ENCODE measurements at regions not wholly inside any gene's neighbourhood (a gene's known extent, or its start where the extent isn't known, plus 50 kb on each side); places are given as distances from the start of the nearest gene placed in this dataset.

DNA sequence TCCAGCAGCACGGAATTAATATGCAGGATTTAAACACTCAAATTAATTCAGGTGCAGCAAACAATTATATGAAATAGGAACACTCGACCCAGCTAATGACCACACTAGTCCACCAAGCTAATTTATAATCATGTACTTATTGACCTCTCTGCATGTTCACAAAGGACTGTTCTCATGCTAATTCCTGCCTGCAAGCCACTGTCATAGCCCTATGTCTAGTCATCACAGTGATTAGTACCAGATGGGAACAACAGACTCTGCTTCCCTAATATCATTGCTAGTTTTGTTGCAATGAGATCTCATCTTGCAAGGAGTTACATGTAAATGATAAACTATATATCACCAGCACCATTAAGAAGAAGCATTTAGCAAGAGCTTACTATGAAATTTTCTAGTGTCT lies 553.0 kb upstream of the GRAMD2B start:
- H3K4me1 ChIP-seq, result no peaks in the 10 kb centered on the region
- no peak overlapping the region for H3K27ac ChIP-seq
- DNase-seq (no peak), ATAC-seq (no peak)
- H3K9me3 ChIP-seq, result no peaks in the 10 kb centered on the region
- H3K4me3 ChIP-seq, result no peak overlapping the region
- no peaks in the 10 kb centered on the region for H3K36me3 ChIP-seq
- TF ChIP-seq, protein P1, sequence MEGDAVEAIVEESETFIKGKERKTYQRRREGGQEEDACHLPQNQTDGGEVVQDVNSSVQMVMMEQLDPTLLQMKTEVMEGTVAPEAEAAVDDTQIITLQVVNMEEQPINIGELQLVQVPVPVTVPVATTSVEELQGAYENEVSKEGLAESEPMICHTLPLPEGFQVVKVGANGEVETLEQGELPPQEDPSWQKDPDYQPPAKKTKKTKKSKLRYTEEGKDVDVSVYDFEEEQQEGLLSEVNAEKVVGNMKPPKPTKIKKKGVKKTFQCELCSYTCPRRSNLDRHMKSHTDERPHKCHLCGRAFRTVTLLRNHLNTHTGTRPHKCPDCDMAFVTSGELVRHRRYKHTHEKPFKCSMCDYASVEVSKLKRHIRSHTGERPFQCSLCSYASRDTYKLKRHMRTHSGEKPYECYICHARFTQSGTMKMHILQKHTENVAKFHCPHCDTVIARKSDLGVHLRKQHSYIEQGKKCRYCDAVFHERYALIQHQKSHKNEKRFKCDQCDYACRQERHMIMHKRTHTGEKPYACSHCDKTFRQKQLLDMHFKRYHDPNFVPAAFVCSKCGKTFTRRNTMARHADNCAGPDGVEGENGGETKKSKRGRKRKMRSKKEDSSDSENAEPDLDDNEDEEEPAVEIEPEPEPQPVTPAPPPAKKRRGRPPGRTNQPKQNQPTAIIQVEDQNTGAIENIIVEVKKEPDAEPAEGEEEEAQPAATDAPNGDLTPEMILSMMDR (IDR thresholded peaks at IDR 0.05), result no peak
- no peaks in the 10 kb centered on the region for H3K27me3 ChIP-seq (ENCODE audit: low read depth)
- intact Hi-C loops (cut with DNase I), result no loop called here

DNA sequence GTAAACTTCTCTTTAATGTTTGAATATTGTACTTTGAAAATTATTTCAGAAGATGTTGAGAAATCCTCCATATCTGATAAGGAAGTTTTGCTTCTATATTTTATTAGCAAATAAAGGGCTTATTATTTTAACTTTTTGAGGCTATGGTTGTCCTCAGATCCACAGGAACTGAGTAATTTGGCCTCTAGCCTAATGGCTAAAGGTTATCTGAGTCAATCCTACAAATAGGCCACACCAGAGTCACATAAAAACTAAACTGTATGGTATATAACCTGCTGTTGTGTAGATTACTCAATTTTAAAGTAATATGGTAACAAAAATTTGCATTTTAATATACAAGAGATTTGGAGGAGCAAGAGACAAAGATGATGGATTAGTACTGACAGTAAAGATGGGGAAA lies 549.2 kb upstream of the GRAMD2B start:
- Histone ChIP-seq H3K27me3 (ENCODE audit: low read depth) (no peaks in the 10 kb centered on the region), H3K4me3 (no peak overlapping the region), H3K36me3 (no peaks in the 10 kb centered on the region), H3K4me1 (no peaks in the 10 kb centered on the region), H3K27ac (no peak overlapping the region), H3K9me3 (no peaks in the 10 kb centered on the region)
- TF ChIP-seq, protein P1 (IDR thresholded peaks at IDR 0.05), result no peak
- ATAC-seq (no peak), DNase-seq (no peak)
- intact Hi-C loops (cut with DNase I), result no loop called here

DNA sequence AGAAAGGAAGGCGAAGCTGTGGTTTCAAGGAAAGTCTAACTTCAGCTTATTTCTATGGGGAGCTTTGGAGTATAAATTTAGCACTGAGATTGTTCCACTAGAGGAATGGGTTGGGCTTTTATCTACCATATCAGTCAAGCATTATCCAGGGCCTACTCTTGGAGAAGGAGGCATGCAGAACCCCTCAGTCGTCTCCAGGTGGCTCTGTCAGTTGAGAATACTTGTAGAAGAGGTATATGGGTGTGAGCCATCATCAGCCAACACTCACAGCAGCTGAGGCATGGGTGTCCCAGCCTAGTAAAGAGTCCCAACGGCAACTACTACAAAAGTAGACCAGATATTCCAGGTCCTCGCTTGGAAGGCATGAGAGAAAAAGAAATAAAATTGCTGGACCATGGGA lies 548.5 kb upstream of the GRAMD2B start:
- intact Hi-C loops (cut with DNase I), result no loop called here
- Histone ChIP-seq H3K4me1 (no peaks in the 10 kb centered on the region), H3K9me3 (no peaks in the 10 kb centered on the region), H3K27ac (no peak overlapping the region), H3K36me3 (no peaks in the 10 kb centered on the region), H3K4me3 (no peak overlapping the region), H3K27me3 (ENCODE audit: low read depth) (no peaks in the 10 kb centered on the region)
- TF ChIP-seq, protein P1 (IDR thresholded peaks at IDR 0.05), result no peak
- DNase-seq, result no peak
- no peak for ATAC-seq

DNA sequence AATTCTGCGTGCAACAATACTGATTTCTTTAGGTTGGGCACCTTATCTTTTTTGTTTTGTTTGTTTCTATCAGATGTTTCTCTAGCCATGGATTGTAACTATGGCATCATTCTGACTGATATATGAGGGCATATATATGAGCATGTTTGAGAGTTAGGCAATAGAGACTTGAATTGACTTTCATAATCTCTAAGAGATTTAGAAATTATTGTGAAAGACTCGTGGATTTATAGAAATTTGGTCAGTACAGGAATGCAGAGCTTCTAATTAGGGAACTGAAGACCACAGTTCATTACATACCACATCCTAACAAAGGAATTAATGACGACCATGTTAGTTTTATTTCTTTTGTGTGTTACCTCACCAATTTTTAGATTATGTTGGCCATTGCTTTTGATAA lies 546.0 kb upstream of the GRAMD2B start:
- intact Hi-C loops (cut with DNase I), result no loop called here
- Histone ChIP-seq H3K27me3 (ENCODE audit: low read depth) (no peaks in the 10 kb centered on the region), H3K9me3 (no peaks in the 10 kb centered on the region), H3K36me3 (no peaks in the 10 kb centered on the region), H3K4me3 (no peak overlapping the region), H3K4me1 (no peaks in the 10 kb centered on the region), H3K27ac (no peak overlapping the region)
- ATAC-seq (no peak), DNase-seq (no peak)
- TF ChIP-seq, protein P1 (IDR thresholded peaks at IDR 0.05), result no peak

DNA sequence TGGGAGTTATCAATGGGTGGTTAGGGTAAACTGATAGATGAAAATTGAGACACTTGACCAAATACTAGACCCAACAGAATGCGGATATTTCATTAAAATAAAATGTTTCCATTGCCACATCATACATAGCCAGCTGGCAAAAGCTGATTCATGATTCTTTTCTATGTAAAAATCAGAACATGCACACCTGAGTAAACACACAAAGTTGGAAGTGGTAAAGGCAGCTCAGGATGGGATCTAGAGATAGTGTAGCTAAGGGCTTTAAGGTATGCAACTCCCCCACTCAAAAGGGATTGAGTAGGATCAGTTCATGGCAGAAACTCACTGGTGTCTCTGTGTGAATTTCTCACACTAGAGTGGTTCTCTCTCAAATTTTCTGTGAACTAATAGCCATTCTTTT lies 541.1 kb upstream of the GRAMD2B start:
- no peak for ATAC-seq
- Histone ChIP-seq H3K9me3 (no peaks in the 10 kb centered on the region), H3K27ac (no peak overlapping the region), H3K4me3 (no peak overlapping the region), H3K4me1 (no peaks in the 10 kb centered on the region), H3K36me3 (no peaks in the 10 kb centered on the region), H3K27me3 (ENCODE audit: low read depth) (no peaks in the 10 kb centered on the region)
- intact Hi-C loops (cut with DNase I), result no loop called here
- TF ChIP-seq, protein P1 (IDR thresholded peaks at IDR 0.05), result no peak
- DNase-seq, result no peak

DNA sequence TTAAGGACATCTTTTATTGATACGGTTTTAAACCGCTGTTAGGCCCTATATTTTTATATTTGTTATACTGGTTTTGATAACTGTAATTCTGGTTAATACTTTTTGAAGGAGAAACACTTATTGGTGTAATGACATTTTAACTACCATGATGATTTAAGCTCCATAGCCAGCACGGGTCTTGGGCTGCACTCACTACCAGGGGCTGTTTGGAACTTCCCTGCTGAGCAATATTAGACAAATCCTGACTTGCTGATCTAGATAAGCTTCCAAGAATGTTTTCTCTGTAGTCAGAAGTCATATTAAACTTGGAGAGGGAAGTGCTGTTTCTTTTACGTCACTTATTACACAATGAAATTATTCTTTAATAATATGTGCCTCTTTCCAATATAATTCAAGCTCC lies 540.0 kb upstream of the GRAMD2B start:
- intact Hi-C loops (cut with DNase I), result no loop called here
- Histone ChIP-seq H3K27ac (no peak overlapping the region), H3K36me3 (no peaks in the 10 kb centered on the region), H3K4me3 (no peak overlapping the region), H3K27me3 (ENCODE audit: low read depth) (no peaks in the 10 kb centered on the region), H3K4me1 (no peaks in the 10 kb centered on the region), H3K9me3 (no peaks in the 10 kb centered on the region)
- DNase-seq (no peak), ATAC-seq (no peak)
- TF ChIP-seq, protein P1 (IDR thresholded peaks at IDR 0.05), result no peak
